Stimulated activated CD4-positive, alpha-beta T cell treated with anti-CD3 and anti-CD28 coated beads, Interleukin-2, amount 100 ng/mL, for 24 hours (primary cell): ENCODE measurements at regions not wholly inside any gene's neighbourhood (a gene's known extent, or its start where the extent isn't known, plus 50 kb on each side); places are given as distances from the start of the nearest gene placed in this dataset.

Experiments
- DNase-seq, 2 donors: peaks; one replicate each; pipeline ENCODE4 v3.0.0-alpha.2; 2020

DNA sequence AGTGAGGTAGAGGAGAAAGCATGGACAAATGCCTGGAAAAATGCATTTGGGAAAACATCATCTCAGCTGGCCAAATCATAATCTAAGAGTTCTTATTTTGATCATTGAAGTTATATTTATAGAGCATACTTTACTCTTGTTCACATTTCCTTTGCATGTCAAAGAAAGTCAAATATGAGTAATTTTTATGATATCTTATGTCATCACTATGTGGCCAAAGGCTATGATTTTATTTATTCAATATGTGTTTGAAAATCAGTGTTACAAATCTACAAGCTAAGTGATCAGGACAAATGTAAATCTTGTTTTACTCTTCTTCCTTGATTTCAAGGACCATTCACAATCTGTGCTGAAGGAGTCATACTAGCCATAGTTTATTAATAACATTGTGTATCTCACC is 237.2 kb upstream of the DPH6 start:
- no peak for DNase-seq

DNA sequence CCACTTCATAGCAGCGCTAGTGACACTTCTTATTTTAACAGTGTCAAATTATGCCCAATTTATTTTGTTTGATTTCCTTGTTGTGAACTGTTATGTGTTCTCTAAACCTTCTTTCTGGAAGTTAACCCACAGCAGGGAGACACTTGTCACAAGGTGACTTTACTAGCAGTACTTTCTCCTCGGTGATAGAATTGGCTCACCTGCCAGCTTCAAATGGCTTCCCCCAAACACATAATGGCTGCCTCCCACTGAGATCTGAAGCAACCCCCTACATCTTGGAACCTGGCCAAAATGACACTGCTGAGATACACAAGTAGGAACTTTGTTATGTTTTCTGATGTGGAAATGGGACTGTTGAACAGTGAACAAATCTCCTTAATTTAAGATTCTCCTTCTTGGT is 238.8 kb upstream of the DPH6 start:
- no peak for DNase-seq

DNA sequence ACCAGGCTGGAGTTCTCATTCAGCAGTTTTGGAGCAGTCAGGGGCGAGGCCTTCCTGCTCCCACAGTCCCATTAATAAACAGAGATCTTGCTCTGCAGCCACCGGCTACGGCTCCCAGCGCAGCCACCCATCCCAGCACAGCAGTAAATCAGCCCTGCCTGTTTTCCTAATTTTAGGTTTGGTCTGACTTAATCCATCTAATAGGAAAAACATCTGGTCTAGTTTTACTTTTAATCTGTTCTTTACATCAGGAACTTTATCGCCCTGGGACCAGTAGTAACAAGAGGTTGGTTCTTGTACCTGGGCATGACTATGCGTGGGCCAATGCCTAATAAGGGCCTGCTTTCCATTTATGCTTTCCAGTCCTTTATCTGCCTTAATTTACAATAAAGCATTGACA is 264.0 kb upstream of the DPH6 start:
- no peak for DNase-seq

DNA sequence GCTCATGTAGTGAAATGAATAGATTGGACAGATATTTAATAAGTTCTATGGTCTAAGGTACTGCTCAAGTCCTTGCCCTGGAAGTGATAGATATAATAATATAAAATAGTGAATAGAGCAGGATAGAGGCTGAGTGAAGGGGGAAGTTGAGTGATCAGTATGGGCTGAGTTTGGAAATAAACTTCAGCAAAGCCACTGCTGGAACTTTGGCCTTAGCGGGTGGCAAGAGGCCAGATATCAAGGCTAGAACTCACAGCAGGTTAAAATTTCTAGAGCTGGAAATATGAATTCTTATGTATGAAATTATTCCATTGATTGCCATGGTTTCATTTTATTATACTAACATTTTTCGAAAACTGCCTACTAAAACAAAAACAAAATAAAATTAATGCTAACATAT is 267.6 kb upstream of the DPH6 start:
- no peak for DNase-seq

DNA sequence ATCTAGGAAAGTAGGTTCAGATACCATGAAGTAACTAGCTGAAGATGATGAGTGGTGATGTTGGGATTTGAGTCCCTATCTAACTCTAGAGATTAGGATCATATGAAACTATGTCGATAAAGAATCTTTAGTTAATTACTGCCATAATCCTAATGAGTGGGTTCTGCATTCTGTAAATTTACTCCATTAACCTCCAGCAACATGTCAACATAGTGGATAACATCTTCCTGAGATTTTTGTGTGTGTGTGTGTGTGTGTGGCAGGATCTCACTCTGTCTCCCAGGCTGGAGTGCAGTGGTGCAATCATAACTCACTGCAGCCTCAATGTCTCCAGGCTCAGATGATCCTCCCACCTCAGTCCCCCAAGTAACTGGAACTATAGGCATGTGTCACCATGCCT is 272.9 kb upstream of the DPH6 start:
- no peak for DNase-seq

DNA sequence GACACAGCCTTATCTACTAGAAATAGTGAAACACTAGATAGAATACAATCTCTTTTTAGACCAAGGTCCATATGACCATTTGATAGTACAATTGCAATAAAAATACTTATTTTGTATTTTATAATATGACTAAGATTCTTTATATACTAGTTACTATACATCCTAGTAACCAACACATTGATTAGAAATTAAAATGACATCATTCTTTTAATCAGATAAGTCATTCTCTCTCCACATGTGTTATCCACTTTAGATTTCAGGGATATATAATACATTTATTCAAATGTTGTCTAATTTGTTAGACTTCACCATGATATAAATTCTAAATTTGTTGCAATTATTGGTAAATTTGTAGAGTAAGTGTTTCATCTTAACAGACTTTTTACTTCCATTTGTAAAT is 276.2 kb upstream of the DPH6 start:
- no peak for DNase-seq

DNA sequence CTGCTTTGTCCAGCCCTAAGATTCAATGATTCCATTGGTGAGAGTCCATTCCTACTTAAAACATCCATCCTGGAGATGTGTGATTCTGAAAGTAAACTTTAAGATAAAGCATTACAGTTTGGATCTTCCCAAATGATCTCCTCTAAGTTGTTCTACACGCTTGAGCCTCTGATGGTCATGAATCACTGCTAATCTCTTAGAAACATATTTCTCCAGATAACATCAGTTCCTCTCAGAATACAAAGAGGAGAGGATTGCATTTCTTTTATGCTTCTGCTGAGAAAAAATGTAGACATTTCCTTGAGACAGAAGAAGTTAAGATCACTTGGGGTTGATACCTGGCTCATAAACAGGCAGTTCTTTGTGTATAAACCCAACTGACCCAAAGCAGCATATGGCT is 281.2 kb upstream of the DPH6 start:
- no peak for DNase-seq

DNA sequence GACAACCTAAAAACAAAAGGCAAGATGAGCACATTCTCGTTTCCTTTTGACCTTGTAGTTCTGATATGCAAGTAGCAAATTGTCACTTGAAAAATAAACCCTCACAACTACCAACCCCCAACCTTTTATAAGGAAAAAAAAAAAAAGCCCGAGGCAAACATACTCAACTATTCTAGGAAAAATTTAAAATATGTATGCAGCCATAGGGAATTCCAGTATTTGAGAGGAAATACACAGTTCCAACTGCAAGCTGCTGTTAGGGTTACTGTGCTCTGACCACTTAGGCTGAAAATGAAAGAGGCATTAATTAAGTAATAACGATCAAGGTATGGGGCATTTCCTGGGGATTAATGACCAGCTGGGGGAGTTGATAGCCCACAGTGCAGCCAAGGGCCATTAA is 281.9 kb upstream of the DPH6 start:
- no peak for DNase-seq

DNA sequence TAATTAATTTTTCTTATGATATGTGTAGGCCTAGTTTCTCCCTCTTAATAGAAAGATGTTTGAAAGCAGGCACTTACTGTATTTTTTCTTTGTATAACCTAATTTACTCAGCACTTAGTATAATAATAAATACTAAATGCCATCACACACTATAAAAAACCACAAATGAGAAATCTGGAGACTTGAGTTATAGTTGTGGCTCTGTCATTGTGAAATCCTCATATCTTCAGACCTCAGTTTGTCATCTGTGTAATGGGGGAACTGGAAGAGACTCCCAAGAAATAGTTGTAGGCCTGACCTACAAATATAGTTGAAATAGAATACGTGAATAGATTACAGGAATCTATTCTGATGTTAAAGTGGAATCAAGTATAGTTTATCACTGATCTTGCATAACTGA is 287.6 kb upstream of the DPH6 start:
- no peak for DNase-seq

DNA sequence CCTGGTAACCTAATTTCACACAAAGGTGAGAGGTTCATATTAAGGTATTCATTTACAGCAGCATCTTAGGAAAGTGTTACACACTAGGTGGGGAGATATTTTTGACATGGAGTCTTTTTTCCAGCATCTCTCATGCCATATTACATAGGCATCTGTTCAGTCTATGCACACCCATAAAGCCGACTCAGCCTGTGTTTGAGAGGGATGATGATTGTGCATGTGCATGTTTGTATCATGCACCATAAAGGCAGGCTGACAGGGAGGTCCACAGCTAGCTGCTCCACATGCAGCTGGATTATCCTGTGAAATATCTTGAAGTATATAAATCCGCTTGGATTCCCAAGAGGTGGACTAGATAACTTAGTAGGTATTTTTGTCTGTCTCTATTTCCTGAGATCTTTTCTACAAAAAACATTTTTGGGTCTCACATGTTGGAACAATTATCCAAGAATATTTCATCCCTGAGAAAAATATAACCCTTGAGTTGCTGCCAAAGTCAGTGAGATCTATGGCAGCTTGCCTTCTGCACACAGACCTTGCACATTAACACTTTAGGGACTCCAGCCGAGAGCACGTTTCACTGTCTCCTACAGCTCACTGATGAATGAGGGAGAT is 288.4 kb upstream of the DPH6 start:
- no peak for DNase-seq

DNA sequence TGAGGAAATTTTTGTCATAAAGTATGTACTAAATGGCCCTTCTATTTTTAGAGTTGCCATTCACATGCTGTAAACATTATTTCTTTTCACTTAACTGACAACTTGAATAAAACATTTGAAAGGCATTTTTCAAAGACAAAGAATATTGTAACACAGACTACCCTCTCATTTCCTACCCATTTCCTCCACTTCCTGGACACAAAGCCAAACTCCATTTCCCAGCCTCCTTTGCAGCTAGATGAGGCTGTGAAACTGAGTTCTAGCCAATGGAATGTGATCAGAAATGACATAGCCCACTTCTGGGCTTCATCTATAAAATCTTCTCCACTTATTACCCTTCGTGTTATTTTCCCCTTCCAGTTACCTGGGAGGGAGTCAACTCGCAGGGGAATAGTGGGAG is 288.9 kb upstream of the DPH6 start:
- DNase-seq: no peak

DNA sequence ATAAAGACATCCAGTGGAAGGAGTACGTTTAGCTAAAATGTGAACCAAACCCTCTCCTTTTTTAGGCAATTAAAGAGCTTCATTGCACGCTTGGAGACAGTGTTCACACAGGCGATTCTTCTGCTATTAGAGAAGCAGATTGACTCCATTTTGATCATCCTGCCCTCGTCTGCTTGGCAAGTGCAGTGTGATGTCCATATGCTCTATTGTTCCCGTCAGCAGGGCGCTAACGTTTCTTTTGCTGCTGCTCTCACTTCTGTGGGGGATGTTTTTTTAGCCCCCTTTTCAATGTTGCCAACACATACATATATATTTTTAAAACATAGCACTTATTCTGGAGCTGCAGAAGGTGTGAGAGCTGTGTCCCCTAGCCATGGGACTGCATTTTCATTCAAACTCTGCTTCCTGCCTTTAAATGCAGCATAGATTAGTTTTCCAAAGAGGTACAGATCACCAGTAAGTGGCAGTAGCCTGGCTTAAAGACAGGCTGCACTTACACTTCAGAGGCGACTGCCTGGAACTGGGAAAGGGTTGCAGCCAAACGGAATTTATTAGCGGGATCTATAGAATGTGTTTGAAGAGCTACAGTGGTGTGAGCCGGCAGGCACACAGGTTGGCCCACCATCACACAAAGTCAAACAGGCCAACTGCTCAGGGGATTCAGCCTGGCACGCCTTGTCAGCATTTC is 292.6 kb upstream of the DPH6 start:
- no peak for DNase-seq

DNA sequence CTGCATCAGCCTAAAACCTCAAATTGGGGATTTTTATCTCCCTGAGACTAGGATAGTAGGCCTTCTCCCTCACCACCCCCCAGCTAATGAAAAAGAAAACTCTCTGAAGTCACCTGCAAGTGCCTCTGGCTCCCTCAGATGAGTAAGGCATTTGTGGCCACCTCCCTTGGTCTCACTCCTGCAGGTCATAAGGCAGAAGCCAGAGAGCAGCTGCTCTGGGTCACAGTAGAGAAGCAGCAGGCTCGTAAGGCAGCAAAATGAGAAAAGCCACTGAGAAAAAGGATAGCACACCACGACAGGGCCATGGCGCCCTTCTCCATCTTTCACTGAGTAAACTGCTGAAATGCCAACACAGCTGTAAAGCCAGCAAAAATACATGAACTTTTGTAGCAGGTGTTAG is 296.7 kb upstream of the DPH6 start:
- DNase-seq: no peak

DNA sequence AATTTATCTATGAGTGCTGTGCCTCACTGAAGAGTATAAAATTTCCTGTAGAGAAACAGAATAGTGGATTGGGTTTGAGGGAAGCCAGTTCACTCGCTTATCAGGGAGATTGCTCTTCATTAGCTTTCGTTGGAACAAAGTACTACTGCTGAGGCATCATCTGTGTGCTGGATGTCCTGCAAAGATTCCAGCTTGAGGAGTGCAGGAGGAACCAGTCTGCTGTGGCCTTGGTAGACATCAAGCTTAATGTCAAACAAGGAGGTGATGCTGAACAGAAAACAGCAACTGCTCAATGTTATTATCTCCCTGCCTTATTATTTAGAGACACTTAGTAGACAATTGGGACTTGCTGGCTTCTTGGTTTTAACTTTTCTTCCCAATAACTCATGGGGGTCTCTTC is 297.5 kb upstream of the DPH6 start:
- DNase-seq: no peak

DNA sequence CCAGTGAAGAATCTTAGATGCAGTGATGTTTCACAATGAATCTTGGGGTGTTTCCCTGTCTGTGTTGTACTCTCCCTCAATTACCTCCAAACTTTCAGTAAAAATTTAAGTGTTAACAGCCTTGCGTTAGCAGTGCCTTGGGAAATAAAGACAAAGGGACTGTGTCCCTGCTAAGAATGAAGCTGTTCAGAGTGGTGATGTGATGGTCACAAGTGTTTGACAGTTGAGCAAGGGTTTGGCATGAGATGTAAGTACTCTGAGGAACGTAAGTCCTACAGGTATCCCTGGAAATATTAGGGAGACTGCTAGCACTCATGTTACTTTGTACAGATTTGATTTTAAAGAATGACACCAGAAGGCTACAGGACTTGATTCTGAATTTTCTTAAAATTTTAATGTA is 304.3 kb upstream of the DPH6 start:
- DNase-seq: no peak

DNA sequence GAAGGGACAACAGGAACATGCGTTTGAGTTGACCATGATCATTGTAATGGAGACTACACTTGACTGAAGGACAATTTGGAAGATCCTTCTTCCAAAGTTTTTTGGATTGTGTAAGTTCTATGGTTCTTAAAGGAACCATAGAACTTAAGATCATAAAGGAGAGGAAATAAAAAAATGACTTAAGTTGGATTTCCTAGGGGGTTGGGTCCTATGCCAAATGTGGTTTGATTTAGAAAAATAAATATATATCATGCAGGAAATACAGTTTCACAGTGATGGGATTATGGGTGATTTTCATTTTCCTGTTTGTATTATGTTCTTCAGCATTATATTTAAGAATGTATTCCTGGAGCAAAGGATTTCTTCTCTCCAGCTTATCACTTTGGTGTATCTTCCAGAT is 305.5 kb upstream of the DPH6 start:
- no peak for DNase-seq

DNA sequence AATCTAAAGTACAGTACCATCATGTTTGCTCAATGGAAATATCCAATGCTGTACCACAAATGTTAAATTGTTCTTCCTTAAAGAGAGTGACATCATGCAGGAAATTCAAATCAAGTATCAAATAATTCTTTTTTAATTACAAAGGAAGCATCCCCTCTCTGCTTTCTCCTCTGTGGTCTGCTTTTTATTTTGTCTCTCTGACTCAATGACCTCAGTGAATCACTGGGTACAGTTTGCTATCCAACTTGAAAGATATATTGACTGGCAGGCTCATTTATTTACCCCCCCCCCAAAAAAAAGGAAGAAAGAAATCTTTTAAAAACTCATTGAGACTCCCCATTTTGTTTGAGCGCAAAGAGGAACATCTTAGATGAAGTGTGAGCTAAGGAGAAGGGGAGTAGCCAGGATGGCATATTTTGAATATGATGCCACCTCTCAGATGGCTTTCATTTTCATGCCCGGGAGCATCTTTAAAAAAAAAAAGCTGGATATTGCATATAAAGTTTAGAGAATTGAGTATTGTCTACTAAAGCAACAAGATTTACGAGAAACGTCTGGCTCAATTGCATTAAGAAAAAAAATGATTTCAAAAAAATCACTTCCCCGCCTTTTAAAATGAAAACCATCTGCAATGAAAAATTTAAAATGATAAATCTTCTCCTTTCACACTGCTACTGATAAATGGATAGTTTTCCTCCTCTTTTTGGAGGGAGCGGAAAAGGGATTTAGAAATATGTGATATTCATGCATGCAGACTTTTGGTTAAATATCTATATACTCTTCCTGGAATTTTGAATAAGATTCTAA is 307.1 kb upstream of the DPH6 start:
- DNase-seq: no peak

DNA sequence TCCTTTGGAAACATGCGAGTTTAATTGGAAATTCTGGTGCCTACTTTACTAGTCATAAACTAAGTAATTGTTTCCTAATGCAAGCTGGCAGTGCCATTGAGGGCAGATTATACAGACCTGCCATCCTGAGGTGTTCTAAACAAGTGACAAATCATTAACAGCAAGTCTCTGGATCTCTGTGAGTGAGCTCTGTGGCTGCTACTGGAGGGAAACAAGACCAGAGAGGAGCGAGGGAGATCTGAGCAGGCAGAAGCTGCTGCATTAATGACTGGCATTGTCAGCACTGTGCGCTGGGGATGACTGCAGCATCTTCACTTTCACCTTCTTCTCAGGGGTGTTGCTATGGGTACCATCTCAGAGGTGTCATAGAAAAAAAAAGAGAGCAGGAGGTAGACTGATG is 308.4 kb upstream of the DPH6 start:
- DNase-seq: no peak

DNA sequence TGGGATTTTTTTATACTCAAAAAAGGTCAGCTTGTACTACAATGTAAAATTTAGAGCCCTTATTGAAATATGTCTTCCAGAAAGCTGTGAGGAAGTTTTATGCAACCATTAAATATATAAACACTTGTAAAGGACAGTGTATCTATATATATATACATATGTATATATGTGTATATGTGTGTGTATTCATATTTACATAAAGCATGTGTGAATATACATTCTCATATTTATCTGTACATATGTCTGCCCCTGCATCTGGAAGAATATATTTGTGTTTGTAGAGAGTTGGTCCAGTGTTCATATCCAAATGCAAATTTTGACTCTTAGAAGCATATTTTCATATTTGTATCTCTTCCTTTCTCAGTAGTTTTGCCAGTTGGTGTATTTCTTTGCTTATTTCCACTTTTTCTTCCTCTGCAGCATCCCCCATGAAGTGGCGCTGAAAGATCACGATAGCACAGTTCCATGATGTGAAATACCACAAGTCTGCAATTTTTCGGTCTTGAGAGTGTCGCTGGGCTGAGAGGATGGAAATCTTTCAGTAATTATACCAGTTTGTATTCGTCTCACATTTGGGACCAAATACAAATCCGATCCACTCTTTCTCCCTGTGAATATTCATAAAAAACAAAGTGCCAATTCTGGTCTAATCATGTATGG is 311.7 kb upstream of the DPH6 start:
- no peak for DNase-seq

DNA sequence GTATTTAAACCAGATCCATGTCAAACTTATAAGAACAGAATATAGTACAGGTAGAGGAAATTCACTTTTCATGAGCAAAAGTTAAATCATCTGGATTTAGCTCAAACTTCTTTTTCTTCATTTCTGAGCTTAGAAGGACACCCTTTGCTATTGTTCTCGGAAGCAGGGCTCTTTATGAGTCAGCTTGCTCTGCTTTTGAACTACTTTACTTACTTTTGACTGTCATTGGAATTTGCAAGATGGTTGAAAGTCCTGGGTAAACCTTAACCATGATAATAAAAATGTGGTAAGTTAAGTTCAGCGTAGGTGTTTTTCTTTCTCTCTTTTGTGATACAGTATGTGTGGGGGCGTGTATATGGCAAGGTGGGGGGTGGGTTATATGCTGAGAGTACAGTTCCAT is 312.7 kb upstream of the DPH6 start:
- no peak for DNase-seq

DNA sequence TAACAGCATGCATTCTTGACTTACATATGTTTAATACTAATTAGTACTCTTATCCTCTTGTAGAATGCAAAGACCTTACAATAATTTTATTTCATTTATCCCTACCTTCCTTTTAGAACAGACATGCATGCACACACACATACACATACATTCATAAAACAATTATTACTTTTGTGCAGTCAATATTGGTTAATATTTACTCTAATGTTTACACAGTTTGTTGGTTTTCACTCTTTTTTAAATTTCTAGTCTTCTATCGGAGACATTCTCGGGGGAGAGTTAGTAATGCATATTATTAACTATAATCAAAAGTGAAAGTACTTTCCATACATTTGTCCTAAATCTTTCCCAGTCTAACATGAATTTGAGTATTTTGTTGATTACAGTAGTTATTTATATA is 317.7 kb upstream of the DPH6 start:
- DNase-seq: no peak

DNA sequence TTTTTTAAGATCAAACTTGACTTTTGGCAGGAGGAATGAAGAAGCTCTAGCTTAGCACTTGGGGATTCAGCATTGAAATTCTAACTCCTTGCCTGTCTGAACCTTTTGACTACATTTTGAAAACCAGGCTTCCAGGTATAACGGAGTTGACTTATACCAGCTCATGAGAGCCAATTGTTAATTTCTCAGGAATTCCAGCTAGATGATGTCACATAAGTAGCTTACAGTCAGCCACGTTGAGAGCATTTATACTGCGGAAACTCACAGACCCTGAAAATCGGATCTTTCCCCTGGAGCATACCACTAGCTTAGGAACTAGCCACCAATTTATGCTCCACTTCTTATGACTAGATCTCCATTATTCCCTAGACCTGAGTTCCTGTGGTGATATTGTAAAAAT is 321.4 kb upstream of the DPH6 start:
- no peak for DNase-seq

DNA sequence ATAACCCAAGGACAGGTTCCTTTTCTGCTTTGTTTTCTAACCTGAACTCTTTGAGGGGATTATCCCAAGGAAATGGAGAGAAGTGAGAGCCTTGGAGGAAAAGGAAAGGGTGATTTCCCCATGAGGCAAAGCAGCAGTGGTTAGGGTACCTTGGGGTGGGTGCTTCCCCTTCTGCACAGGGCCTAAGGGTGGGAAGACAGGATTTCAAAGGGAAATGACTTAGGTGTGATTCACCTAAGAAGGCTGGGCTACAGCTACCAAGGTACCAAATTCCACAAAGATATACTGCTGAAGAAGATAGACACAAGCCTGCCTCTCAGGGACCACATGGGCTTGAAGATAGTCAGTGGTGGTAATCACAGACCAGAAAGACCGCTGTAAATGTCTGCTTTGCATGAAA is 325.3 kb upstream of the DPH6 start:
- DNase-seq: no peak

DNA sequence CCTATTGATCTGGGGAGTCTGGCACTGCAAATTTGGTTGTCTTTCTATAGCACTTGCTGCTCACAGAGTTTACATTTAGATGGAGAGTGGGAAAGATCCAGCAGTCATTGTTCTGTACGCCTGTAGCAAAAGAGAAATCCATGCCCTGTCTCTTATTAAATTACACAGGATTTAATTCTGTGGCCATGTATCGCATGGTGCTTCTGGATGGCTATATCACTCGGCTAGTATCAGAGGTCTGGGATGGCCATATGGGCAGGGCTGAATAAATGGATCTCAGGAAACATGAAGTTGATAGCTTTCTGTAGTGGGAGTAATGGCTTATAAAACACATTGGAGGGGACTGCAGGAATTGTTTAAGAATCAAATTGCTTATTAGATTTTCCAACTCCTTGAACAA is 325.8 kb upstream of the DPH6 start:
- no peak for DNase-seq
